H1 (cell line): ENCODE measurements at regions not wholly inside any gene's neighbourhood (a gene's known extent, or its start where the extent isn't known, plus 50 kb on each side); places are given as distances from the start of the nearest gene placed in this dataset.

Experiments
- CTCF ChIA-PET: fragments of 300-600 bp; sonication (Branson Sonifier 250); formaldehyde crosslinking; loops from one replicate; lab custom pipeline; 2021; ENCODE audit not compliant: partially characterized antibody; lab: Charles Lee
- POLR2A ChIA-PET: fragments of 300-600 bp; sonication (Branson Sonifier 250); formaldehyde crosslinking; loops from one replicate; lab custom pipeline; 2021; ENCODE audit warnings: inconsistent platforms; ENCODE audit not compliant: partially characterized antibody; lab: Charles Lee
- DNase-seq, 2 experiments: peaks; one replicate each; pipeline versions ENCODE4 v3.0.0 to v3.0.0-alpha.2; 2010 to 2022; ENCODE audit warnings: low spot score in 2 of 2, low read depth in 1 of 2, mixed read lengths in 1 of 2
- FAIRE-seq: peaks from 2 replicates; lab custom pipeline; 2011; peaks lifted over from hg19 to GRCh38; lab: Jason Lieb, UNC
- H2AFZ ChIP-seq: 2 replicates; pipeline ENCODE4 v1.8.1; 2012; ENCODE audit warnings: low read length, inconsistent platforms
- H2AK5ac ChIP-seq: 2 replicates; pipeline ENCODE4 v1.6.1; 2013; ENCODE audit warnings: low read depth, low read length
- H2BK120ac ChIP-seq: replicated peaks from 2 replicates; pipeline ENCODE3; 2013; ENCODE audit warnings: low read depth, low read length, inconsistent platforms
- H2BK12ac ChIP-seq: 2 replicates; pipeline ENCODE4 v1.6.1; 2013; ENCODE audit warnings: low read depth, low read length
- H2BK15ac ChIP-seq: 2 replicates; pipeline ENCODE4 v1.6.1; 2013; ENCODE audit warnings: low read length
- H2BK20ac ChIP-seq: 2 replicates; pipeline ENCODE4 v1.6.1; 2013; ENCODE audit warnings: low read length
- H2BK5ac ChIP-seq: 2 replicates; pipeline ENCODE4 v1.6.1; 2013; ENCODE audit warnings: low read depth, low read length
- H3K14ac ChIP-seq: 2 replicates; pipeline ENCODE4 v1.6.1; 2013; ENCODE audit warnings: inconsistent platforms; ENCODE audit not compliant: insufficient read length
- H3K18ac ChIP-seq: 2 replicates; pipeline ENCODE4 v1.6.1; 2013; ENCODE audit warnings: low read length; ENCODE audit errors: extremely low read depth
- H3K23ac ChIP-seq: 2 replicates; pipeline ENCODE4 v1.6.1; 2013; ENCODE audit warnings: inconsistent platforms; ENCODE audit not compliant: insufficient read length
- H3K23me2 ChIP-seq: 2 replicates; pipeline ENCODE4 v1.6.1; 2013; ENCODE audit warnings: low read depth, low read length
- H3K27ac ChIP-seq: 2 replicates; pipeline ENCODE4 v1.6.1; 2011; ENCODE audit warnings: low read depth, low read length, inconsistent platforms
- H3K27me3 ChIP-seq, 4 experiments: replicated peaks in 1 of 4; 1 replicate in 1 of 4; 2 replicates in 3 of 4; pipeline versions ENCODE4 v1.6.1 to v1.8.1; 2011 to 2013; ENCODE audit warnings: low read length in 3 of 4, mild to moderate bottlenecking in 3 of 4, inconsistent platforms in 2 of 4, mixed read lengths in 2 of 4, moderate library complexity in 1 of 4; ENCODE audit not compliant: control insufficient read depth in 3 of 4, insufficient read depth in 3 of 4; ENCODE audit errors: extremely low read depth in 1 of 4
- H3K36me3 ChIP-seq, 4 experiments: 2 replicates each; pipeline versions ENCODE4 v1.6.1 to v1.8.1; 2011 to 2013; ENCODE audit warnings: mild to moderate bottlenecking in 4 of 4, low read length in 3 of 4, moderate library complexity in 2 of 4, control low read depth in 1 of 4, inconsistent platforms in 1 of 4; ENCODE audit not compliant: insufficient read depth in 4 of 4, control insufficient read depth in 2 of 4
- H3K4ac ChIP-seq: replicated peaks from 2 replicates; pipeline ENCODE3; 2013; ENCODE audit warnings: low read length, low read depth, mixed read lengths, inconsistent platforms; ENCODE audit not compliant: insufficient read length
- H3K4me1 ChIP-seq, 4 experiments: replicated peaks in 1 of 4; 1 replicate in 1 of 4; 2 replicates in 3 of 4; pipeline versions ENCODE4 v1.6.1 to v1.8.1; 2011 to 2013; ENCODE audit warnings: low read length in 3 of 4, inconsistent platforms in 2 of 4, mixed read lengths in 1 of 4; ENCODE audit not compliant: insufficient read depth in 4 of 4, control insufficient read depth in 3 of 4
- H3K4me2 ChIP-seq, 2 experiments: 2 replicates each; pipeline versions ENCODE4 v1.6.1 to v1.8.1; 2011 to 2013; ENCODE audit warnings: low read depth in 2 of 2, low read length in 2 of 2, control low read depth in 1 of 2, inconsistent platforms in 1 of 2, mild to moderate bottlenecking in 1 of 2; ENCODE audit not compliant: insufficient read depth in 1 of 2
- H3K4me3 ChIP-seq, 4 experiments: fragments of 200-600, 300-600 bp in 1 of 4; sonication (generic), shearing (Covaris generic), sonication (Bioruptor Twin) in 1 of 4; 2 replicates each; pipeline versions ENCODE4 v1.5.1 to v1.8.1; 2011 to 2016; ENCODE audit warnings: low read length in 4 of 4, low read depth in 3 of 4, control low read depth in 2 of 4, inconsistent platforms in 2 of 4, mild to moderate bottlenecking in 2 of 4, mixed read lengths in 1 of 4, moderate library complexity in 1 of 4; ENCODE audit not compliant: insufficient read depth in 2 of 4; ENCODE audit errors: extremely low read depth in 1 of 4
- H3K56ac ChIP-seq: replicated peaks from 2 replicates; pipeline ENCODE3; 2013; ENCODE audit warnings: low read depth, mild to moderate bottlenecking, mixed read lengths, low read length, inconsistent platforms; ENCODE audit not compliant: insufficient read length
- H3K79me1 ChIP-seq: 2 replicates; pipeline ENCODE4 v1.6.1; 2013; ENCODE audit warnings: low read depth, low read length, control low read depth
- H3K79me2 ChIP-seq, 2 experiments: 2 replicates each; pipeline versions ENCODE4 v1.6.1 to v1.8.1; 2012 to 2013; ENCODE audit warnings: low read length in 2 of 2, mild to moderate bottlenecking in 2 of 2, inconsistent platforms in 1 of 2; ENCODE audit not compliant: insufficient read depth in 2 of 2, control insufficient read depth in 1 of 2
- H3K9ac ChIP-seq, 4 experiments: replicated peaks in 1 of 4; 1 replicate in 1 of 4; 2 replicates in 3 of 4; pipeline versions ENCODE4 v1.6.1 to v1.8.1; 2011 to 2013; ENCODE audit warnings: low read depth in 3 of 4, low read length in 3 of 4, control low read depth in 2 of 4, mild to moderate bottlenecking in 2 of 4, moderate library complexity in 2 of 4, inconsistent platforms in 1 of 4; ENCODE audit errors: extremely low read depth in 1 of 4
- H3K9me3 ChIP-seq, 2 experiments: 2 replicates each; pipeline versions ENCODE4 v1.6.1 to v1.8.1; 2012 to 2013; ENCODE audit warnings: mild to moderate bottlenecking in 2 of 2, moderate library complexity in 2 of 2, control low read depth in 1 of 2, inconsistent platforms in 1 of 2, low read depth in 1 of 2, low read length in 1 of 2, mixed read lengths in 1 of 2; ENCODE audit not compliant: insufficient read depth in 2 of 2
- H4K20me1 ChIP-seq, 2 experiments: replicated peaks in 1 of 2; 2 replicates each; pipeline versions ENCODE3 to v1.8.1; 2011 to 2013; ENCODE audit warnings: inconsistent platforms in 2 of 2, low read length in 2 of 2, mild to moderate bottlenecking in 1 of 2; ENCODE audit not compliant: insufficient read depth in 2 of 2, control insufficient read depth in 1 of 2
- H4K5ac ChIP-seq: 2 replicates; pipeline ENCODE4 v1.6.1; 2013; ENCODE audit warnings: low read length, low read depth, mixed read lengths, inconsistent platforms; ENCODE audit not compliant: insufficient read length
- H4K8ac ChIP-seq: 2 replicates; pipeline ENCODE4 v1.8.0; 2013; ENCODE audit warnings: mild to moderate bottlenecking, moderate library complexity, low read length, inconsistent platforms; ENCODE audit not compliant: insufficient read depth; ENCODE audit errors: extremely low read depth
- H4K91ac ChIP-seq: replicated peaks from 2 replicates; pipeline ENCODE3; 2013; ENCODE audit warnings: low read length, mixed read lengths, inconsistent platforms; ENCODE audit not compliant: insufficient read length
- CEBPB ChIP-seq: IDR thresholded peaks from 2 replicates; pipeline ENCODE4 v1.6.1; 2012; ENCODE audit warnings: low read depth, low read length
- CTBP2 ChIP-seq: IDR thresholded peaks from 2 replicates; pipeline ENCODE4 v1.7.0; 2011; ENCODE audit warnings: borderline replicate concordance, mild to moderate bottlenecking, moderate library complexity, mixed read lengths, low read length; ENCODE audit not compliant: insufficient read depth, insufficient read length
- FOSL1 ChIP-seq: IDR thresholded peaks from 2 replicates; pipeline ENCODE4 v1.6.1; 2011; ENCODE audit warnings: mild to moderate bottlenecking, low read depth, low read length, moderate library complexity; ENCODE audit not compliant: insufficient read depth
- HDAC2 ChIP-seq, 2 experiments: fragments of 300-600 bp in 1 of 2; sonication (generic) in 1 of 2; IDR thresholded peaks; 2 replicates each; pipeline ENCODE4 v1.6.1; 2011 to 2012; ENCODE audit warnings: low read depth in 2 of 2, low read length in 2 of 2, mild to moderate bottlenecking in 2 of 2, moderate library complexity in 2 of 2, borderline replicate concordance in 1 of 2, inconsistent platforms in 1 of 2
- HDAC6 ChIP-seq: IDR thresholded peaks from one replicate; pipeline ENCODE4 v1.7.1; 2012; ENCODE audit warnings: low read depth, mild to moderate bottlenecking, inconsistent platforms, low read length, moderate library complexity
- POLR2A ChIP-seq, 2 experiments: IDR thresholded peaks; 1 replicate in 1 of 2; 2 replicates in 1 of 2; pipeline ENCODE4 v1.6.1; 2011; ENCODE audit warnings: low read depth in 2 of 2, low read length in 2 of 2, mild to moderate bottlenecking in 2 of 2; ENCODE audit errors: control extremely low read depth in 1 of 2
- POU5F1 ChIP-seq: IDR thresholded peaks from 2 replicates; pipeline ENCODE4 v1.6.1; 2011; ENCODE audit warnings: low read depth, mild to moderate bottlenecking, low read length, moderate library complexity
- SIX5 ChIP-seq: IDR thresholded peaks from 2 replicates; pipeline ENCODE4 v1.6.1; 2011; ENCODE audit warnings: mild to moderate bottlenecking, low read depth, low read length
- SUZ12 ChIP-seq: fragments of 200-600 bp; sonication (generic); IDR thresholded peaks from 2 replicates; pipeline ENCODE4 v1.6.1; 2012; ENCODE audit warnings: mild to moderate bottlenecking, inconsistent platforms, low read length, moderate library complexity, mixed read lengths
- TF ChIP-seq, protein P1 (sequence below): IDR thresholded peaks from 2 replicates; pipeline ENCODE4 v1.6.1; 2012; ENCODE audit warnings: inconsistent platforms
- TF ChIP-seq, protein P2 (sequence below): IDR thresholded peaks from 2 replicates; pipeline ENCODE4 v1.6.1; 2012; ENCODE audit warnings: inconsistent platforms
- TF ChIP-seq, protein P3 (sequence below): IDR thresholded peaks from 2 replicates; pipeline ENCODE4 v1.6.1; 2011; ENCODE audit warnings: low read depth, mild to moderate bottlenecking, low read length; ENCODE audit not compliant: insufficient read depth

DNA sequence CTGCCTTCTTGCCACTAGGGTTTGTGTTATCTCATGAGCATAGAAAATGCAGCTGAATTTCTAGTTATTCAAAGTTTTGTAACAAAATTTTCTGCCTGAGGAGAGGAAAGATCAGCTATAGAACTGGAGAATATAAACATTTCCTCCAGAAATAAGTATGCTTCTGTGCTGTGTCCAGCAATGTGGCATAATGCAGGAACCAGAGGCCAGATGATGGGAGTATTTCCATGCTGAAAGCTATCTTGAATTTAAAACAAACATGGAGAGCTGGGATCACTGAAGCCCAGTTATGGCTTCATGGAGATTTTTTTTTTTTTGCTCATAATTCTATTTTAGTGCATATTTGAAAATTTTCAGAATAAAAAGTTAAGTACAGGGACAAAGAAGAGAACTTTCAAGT, 608.2 kb downstream of the SOX6 start:
- no peaks in the 10 kb centered on the region for H4K20me1 ChIP-seq
- H3K14ac ChIP-seq: no peak overlapping the region
- POLR2A ChIA-PET: interaction anchor here (0.6 kb wide), 1 partner anchor 11 kb away, joined by 3 read pairs; no protein-coding TSS in a partner anchor
- no peak overlapping the region for H3K4ac ChIP-seq
- CTCF ChIA-PET: interaction anchor here (1.4 kb wide), 1 partner anchor 71 kb away, joined by 4 read pairs; no protein-coding TSS in a partner anchor
- no peaks in the 10 kb centered on the region for H3K79me1 ChIP-seq
- no peak overlapping the region for H4K8ac ChIP-seq
- H3K4me1 ChIP-seq: no peaks in the 10 kb centered on the region
- H3K79me2 ChIP-seq: no peaks in the 10 kb centered on the region
- no peak overlapping the region for H2AFZ ChIP-seq
- peaks cover 0 to 3% of the 10 kb centered on the region in 2 experiments; a peak in 1 of 4 replicates for H3K9me3 ChIP-seq
- DNase-seq (no peak), FAIRE-seq (no peak)
- H3K9ac ChIP-seq: no peak overlapping the region
- H2AK5ac ChIP-seq: no peak overlapping the region
- no peak overlapping the region for H2BK120ac ChIP-seq
- no peaks in the 10 kb centered on the region for H3K23me2 ChIP-seq
- H4K5ac ChIP-seq: no peak overlapping the region
- no peak overlapping the region for H3K56ac ChIP-seq
- no peak overlapping the region for H3K4me3 ChIP-seq
- H3K36me3 ChIP-seq: no peaks in the 10 kb centered on the region
- no peak overlapping the region for H3K18ac ChIP-seq
- H2BK12ac ChIP-seq: no peak overlapping the region
- H3K23ac ChIP-seq: no peak overlapping the region
- no peak overlapping the region for H3K27ac ChIP-seq
- H2BK5ac ChIP-seq: no peak overlapping the region
- H2BK20ac ChIP-seq: no peak overlapping the region
- no peak overlapping the region for H3K4me2 ChIP-seq
- H3K27me3 ChIP-seq: no peaks in the 10 kb centered on the region
- no peak overlapping the region for H2BK15ac ChIP-seq
- H4K91ac ChIP-seq: no peak overlapping the region
- TF ChIP-seq FOSL1 (no peak), SUZ12 (no peak), POLR2A (IDR thresholded peaks at IDR 0.05; ENCODE audit: control extremely low read depth in 1 of 2, low read depth in 2 of 2, low read length in 2 of 2) (no peak), HDAC2 (IDR thresholded peaks at IDR 0.05; ENCODE audit: borderline replicate concordance in 1 of 2, low read depth in 2 of 2, low read length in 2 of 2) (no peak), POU5F1 (no peak), HDAC6 (no peak), CTBP2 (no peak), SIX5 (no peak), CEBPB (no peak)
- TF ChIP-seq, protein P1, sequence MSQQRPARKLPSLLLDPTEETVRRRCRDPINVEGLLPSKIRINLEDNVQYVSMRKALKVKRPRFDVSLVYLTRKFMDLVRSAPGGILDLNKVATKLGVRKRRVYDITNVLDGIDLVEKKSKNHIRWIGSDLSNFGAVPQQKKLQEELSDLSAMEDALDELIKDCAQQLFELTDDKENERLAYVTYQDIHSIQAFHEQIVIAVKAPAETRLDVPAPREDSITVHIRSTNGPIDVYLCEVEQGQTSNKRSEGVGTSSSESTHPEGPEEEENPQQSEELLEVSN: no peak
- TF ChIP-seq, protein P2, sequence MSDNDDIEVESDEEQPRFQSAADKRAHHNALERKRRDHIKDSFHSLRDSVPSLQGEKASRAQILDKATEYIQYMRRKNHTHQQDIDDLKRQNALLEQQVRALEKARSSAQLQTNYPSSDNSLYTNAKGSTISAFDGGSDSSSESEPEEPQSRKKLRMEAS: no peak
- TF ChIP-seq, protein P3, sequence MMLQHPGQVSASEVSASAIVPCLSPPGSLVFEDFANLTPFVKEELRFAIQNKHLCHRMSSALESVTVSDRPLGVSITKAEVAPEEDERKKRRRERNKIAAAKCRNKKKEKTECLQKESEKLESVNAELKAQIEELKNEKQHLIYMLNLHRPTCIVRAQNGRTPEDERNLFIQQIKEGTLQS: no peak
